ENCODE measurements at regions not wholly inside any gene's neighbourhood (a gene's known extent, or its start where the extent isn't known, plus 50 kb on each side); places are given as distances from the start of the nearest gene placed in this dataset.

DNA sequence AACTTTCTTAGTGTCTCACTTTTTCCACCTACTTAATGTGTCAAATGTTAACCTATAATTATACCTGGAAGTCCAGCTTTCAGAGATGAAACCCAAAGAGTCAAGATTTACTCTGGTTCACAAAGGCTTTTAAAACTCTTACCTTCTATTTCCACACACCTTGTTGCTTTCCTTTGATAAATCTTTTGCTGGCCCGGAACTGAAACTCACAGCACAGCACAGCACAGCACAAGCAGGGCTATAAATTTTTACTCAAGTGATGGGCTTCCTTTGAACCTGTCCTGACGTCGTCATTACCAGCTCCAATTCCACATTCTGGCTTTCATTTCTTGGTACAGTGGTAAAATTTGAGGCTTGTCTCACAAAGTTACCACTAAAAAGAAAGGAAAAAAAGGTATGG lies 861.0 kb downstream of the SORCS3 start:
- DNase-seq (ENCODE audit: low read depth in 2 of 3, low spot score in 2 of 3) = no peak

DNA sequence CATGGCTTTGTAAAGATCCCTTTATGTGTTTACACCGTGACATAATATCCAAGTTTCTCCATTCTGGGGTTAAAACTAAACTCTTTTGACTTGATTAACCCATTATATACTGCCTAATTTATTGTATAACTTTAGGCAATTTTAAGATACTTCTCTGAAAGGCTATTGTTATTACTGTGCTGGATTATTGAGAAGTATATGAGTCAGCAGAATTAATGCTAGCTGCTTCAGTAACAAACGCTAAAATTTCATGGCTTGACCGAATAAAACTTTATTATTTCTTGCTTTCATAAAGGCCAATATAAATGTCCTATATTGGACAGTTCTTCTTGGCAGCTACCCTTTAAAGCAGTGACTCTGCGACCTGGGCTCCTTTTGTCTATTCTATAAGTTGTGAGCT lies 853.9 kb downstream of the SORCS3 start:
- no peak for DNase-seq (ENCODE audit: low read depth in 2 of 3, low spot score in 2 of 3)

- no peak for DNase-seq (ENCODE audit: low read depth in 2 of 3, low spot score in 2 of 3)
Measured at GRCh38 chr10:105494303-105494702, 853.2 kb downstream of the SORCS3 start.

DNA sequence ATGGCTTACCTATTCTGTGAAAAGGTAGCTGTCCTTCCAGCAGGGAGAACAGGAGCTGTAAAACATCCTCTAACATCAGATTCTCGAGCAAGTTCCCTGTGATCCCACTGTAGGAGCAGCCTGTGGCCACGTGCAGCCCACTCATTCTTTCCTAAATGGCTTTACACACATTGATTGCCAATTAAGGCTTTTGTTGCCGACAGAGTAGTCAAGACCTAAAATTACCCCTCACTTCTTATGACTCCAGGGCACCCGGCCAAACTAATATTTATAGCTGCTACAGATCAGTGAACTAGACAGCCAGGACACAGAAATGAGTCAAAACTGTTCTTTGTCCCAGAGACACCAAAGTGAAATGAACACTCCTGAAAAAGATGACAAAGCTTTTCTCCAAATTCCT lies 832.1 kb downstream of the SORCS3 start:
- no peak for DNase-seq (ENCODE audit: low read depth in 2 of 3, low spot score in 2 of 3)

DNA sequence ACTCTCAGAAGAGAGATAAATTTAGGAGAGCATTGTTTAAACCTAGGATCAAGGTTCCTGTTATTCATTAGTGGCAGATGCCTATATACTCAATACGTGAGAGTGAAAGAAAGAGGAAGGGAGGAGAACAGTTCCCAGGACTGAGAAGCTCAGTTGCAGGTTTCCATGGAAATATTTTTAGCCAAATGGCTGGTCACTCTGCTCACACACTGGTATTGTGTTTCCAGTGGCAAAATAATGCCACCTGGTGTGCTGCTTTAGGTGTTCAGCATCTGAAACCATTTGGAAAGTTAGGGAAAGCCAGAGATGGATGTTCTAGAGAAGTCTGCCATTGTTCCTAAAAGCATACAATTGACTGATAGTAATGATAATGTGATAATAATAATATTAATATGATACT lies 827.7 kb downstream of the SORCS3 start:
- no peak for DNase-seq (ENCODE audit: low read depth in 2 of 3, low spot score in 2 of 3)

GRCh38 chr10:105466521-105466920 lies 825.4 kb downstream of the SORCS3 start:
- DNase-seq (ENCODE audit: low read depth in 2 of 3, low spot score in 2 of 3) = no peak

DNA sequence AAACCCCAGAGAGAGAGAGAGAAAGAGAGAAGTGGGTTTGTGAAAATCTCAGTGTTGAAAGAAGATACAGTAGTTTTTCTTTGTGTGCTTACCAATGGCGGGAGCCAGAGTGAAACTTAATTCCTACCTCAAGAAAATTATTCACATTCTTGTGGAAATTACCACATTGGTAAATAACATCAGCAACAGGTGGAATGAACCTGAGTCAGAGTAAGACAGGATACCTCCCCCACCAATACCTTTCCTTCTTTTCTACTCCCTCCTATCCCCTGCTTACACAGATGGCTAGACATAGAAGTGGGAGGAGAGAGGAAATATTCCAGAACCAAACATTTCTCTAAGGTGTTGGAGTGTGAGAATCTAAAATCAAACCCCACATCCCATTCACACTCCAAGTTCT lies 793.9 kb downstream of the SORCS3 start:
- DNase-seq (ENCODE audit: low read depth in 2 of 3, low spot score in 2 of 3) = no peak

GRCh38 chr10:105413997-105414396 lies 772.9 kb downstream of the SORCS3 start:
- no peak for DNase-seq (ENCODE audit: low read depth in 2 of 3, low spot score in 2 of 3)

- no peak for DNase-seq (ENCODE audit: low read depth in 2 of 3, low spot score in 2 of 3)
Measured at GRCh38 chr10:105409370-105409769, 768.3 kb downstream of the SORCS3 start.

- no peak for DNase-seq (ENCODE audit: low read depth in 2 of 3, low spot score in 2 of 3)
Measured at GRCh38 chr10:105406488-105406887, 765.4 kb downstream of the SORCS3 start.

- no peak for DNase-seq (ENCODE audit: low read depth in 2 of 3, low spot score in 2 of 3)
Measured at GRCh38 chr10:105398202-105398601, 757.1 kb downstream of the SORCS3 start.

GRCh38 chr10:105391670-105392351 lies 750.7 kb downstream of the SORCS3 start:
- no peak for DNase-seq (ENCODE audit: low read depth in 2 of 3, low spot score in 2 of 3)

- no peak for DNase-seq (ENCODE audit: low read depth in 2 of 3, low spot score in 2 of 3)
Measured at GRCh38 chr10:105387971-105388370, 746.9 kb downstream of the SORCS3 start.

DNA sequence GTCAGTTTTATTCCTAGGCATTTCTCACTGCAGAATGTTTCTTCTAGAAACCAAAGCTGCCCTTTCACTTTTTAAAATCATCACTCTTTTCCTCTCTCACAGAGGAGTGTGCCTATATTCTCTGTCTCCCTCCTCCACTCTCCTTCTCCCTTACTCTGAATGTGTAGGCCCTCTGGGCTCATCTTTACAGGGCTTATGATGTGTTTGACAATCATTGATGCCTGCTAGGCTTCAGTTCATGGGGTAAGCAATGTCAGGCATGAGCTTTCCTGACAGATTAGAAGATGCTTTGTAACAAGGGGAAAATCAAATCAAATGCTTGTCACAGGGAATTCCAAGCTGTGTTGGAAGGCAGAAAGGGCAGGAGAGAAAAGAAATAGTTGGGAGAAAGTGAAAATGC lies 742.9 kb downstream of the SORCS3 start:
- no peak for DNase-seq (ENCODE audit: low read depth in 2 of 3, low spot score in 2 of 3)

DNA sequence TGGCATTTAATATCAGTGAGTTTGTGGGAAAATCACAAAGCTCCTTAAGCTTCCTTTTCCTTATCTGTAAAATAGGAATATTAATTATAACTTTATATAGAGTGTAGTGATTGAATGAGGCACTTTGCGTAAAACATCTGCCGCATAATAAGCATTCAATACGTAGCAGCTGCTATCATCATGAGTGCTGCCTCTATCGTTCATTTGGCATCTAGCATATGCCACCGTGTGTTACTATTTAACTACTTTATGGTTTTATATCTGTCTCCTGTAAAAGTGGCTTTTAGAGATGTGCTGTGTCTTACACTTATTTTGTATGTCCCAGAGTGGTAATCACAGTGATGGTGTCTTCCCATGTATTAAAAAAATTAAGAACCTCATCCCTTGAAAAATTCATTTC lies 729.6 kb downstream of the SORCS3 start:
- no peak for DNase-seq (ENCODE audit: low read depth in 2 of 3, low spot score in 2 of 3)

DNA sequence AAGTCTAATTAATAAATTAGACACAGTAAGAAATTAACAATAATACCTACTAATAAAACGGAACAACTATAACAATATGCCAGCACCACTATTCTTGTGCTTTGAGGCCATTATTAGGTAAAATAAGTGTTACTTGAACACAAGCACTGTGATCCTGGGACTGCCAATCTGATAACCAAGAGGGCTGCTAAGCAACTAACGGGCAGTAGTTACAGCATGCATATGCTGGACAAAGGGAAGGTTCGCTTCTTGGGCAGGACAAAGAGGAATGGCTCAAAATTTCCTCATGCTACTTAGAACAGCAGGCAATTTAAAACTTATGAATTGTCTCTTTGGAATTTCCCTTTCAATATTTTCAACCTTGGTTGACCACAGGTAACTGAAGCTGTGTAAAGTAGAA lies 718.6 kb downstream of the SORCS3 start:
- DNase-seq (ENCODE audit: low read depth in 2 of 3, low spot score in 2 of 3) = no peak

DNA sequence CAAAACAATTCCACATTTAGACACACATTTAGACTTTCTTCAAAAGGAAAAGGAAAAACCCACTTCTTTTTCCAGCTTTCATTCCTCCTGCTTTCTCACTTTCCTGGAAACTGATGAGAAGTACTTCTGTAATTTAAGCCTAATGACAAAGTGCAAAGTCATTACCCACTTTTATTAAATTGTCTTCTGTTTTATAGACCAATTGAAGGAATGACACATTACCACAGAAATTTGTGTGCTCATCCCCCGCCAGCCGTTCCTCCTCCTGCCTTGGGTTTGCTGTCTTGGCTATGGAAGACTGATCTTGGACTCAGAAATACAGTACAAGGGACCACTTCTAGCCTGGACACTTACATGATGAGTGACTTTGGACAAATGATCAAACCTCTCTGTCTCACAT lies 717.8 kb downstream of the SORCS3 start:
- no peak for DNase-seq (ENCODE audit: low read depth in 2 of 3, low spot score in 2 of 3)

DNA sequence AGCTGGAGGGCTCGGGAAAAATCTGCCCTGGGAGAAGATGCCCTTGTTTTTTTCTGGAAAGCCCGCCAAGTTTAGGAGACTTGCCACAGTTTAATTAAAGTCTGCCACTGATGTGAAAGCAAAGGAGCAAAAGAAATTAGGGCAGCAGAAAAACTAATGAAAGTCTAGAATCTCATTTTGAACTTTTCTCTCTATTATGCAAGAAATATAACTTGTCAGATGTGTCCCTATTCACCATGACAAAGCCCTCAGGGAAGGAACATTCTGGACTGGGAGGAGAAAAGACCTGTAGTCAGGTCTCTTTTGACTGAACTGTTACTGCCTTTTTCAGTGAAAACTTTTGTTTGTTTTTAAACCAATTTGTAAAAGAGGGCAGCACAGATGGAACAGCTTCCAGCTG lies 715.5 kb downstream of the SORCS3 start:
- no peak for DNase-seq (ENCODE audit: low read depth in 2 of 3, low spot score in 2 of 3)

DNA sequence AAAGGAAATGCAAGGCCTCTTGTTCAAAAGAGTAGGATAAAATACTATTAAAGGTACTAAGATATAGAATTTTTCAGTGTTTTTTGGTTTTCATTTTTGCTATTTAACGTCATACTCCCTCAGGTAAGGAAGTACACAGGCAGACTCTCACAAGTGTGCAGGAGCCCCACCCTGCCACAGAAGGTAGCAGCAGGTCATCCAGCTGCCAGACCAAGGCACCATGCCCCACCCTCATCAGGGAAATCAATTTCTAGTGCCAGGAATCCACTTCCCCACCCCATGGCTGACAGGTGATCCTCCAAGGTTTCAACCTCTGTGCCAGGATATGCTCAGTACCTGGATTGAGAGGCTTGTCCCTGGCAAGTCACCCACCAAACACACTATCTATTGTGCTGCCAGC lies 712.9 kb downstream of the SORCS3 start:
- no peak for DNase-seq (ENCODE audit: low read depth in 2 of 3, low spot score in 2 of 3)

- DNase-seq (ENCODE audit: low read depth in 2 of 3, low spot score in 2 of 3) = no peak
Measured at GRCh38 chr10:105352827-105353226, 711.7 kb downstream of the SORCS3 start.

GRCh38 chr10:105352281-105352680 lies 711.2 kb downstream of the SORCS3 start:
- DNase-seq (ENCODE audit: low read depth in 2 of 3, low spot score in 2 of 3) = no peak

GRCh38 chr10:105351187-105351586 lies 710.1 kb downstream of the SORCS3 start:
- no peak for DNase-seq (ENCODE audit: low read depth in 2 of 3, low spot score in 2 of 3)

DNA sequence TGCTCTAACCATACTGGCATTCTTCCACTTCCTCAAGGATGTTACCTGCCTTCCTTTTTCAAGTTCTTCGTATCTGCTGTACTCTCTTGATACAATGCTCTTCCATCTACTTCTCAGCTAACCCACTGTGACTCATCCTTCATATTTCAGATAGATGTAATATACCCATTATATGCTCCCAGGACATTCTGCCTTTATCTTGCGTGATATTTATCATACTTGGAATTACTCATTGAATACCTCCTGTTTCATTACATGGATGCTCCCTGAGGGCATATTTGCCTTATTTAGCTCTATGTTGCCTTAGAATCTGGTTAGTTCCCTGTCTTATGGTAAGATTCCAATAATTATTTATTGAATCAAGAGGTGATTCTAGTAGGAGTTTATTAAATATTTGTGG lies 706.4 kb downstream of the SORCS3 start:
- no peak for DNase-seq (ENCODE audit: low read depth in 2 of 3, low spot score in 2 of 3)
